Bone marrow (tissue), 2 donors: ENCODE measurements at regions not wholly inside any gene's neighbourhood (a gene's known extent, or its start where the extent isn't known, plus 50 kb on each side); places are given as distances from the start of the nearest gene placed in this dataset.
"Not testable (repeated sequence)": the region's sequence is repeated elsewhere in the genome, so short reads cannot be mapped to it uniquely, and the experiment has no call there.

ENCODE experiments used
- DNase-seq, 2 donors: peaks; one replicate each; lab custom pipeline; 2025; lab: John Stamatoyannopoulos, UW

DNA sequence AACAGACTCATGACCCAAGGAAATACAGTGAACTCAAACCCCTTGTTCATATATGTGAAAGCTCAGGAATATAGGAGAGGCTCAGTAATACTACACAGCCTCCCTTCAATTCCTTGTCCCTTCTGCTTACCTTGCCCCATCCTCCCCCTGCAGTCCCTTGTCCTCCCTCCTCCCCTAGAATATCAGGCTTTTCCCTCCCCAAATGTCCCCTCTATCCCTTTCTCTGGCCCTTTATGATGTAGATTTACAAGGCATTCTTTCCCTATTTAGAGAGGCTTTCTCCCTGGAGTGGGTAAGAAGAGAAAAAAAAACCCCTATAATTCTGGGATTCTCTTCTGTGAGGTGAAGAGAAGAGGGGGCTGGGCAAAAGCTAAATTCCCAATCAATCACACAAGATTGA lies 64.9 kb upstream of the KBTBD8 start:
- no peak for DNase-seq

DNA sequence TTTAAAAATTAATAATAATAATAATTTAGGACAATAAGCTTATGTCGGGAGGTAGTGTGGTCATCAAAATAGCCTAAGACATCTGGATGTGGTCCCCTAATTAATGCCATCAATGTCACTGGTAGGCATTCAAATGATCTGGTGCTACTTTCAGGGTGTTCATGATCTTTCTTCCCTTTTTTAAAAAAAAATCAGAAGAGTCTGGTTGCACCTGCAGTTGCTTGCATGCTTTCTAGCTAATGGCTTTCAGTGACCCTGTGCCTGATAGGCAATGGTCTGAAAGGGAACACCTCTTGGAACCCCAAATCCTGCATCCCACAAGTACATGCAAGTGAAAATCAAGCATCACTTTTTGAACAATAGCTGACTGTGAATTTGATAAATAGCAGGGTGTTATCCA lies 64.1 kb upstream of the KBTBD8 start:
- DNase-seq, result no peak

DNA sequence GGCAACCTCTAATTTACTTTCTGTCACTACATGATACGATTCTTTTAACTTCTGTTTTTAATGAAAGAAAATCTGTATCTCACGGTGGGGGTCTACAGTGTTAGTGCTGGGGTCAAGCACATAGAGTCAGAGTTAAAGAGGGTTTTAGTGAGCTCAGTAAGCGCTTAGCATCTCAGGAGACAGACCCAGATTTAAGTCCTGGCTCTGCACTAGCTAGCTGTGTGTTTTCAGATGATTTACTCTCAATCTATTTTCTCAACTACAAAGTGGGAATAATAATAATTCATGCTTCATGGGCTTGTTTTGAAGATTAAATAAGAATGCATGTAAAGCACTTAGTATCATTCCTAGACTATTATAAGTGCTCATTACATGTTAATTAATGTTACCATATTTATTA lies 63.4 kb upstream of the KBTBD8 start:
- DNase-seq, result no peak

DNA sequence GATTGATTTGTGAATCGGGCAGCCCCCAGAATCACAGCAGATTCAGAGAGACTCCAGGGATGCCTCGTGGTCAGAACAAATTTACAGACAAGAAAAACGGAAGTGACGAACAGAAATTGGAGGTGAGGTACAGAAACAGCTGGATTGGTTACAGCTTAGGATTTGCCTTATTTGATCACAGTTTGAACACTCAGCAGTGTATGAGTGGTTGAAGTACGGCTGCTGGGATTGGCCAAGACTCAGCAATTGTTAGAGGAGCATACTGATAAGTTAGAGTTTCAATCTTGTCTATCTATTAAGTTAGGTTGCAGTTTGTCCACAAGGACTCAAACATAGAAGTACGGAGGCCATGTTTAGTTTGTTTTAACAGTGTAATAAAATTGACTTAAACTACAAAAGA lies 61.1 kb upstream of the KBTBD8 start:
- not testable (repeated sequence) for DNase-seq

DNA sequence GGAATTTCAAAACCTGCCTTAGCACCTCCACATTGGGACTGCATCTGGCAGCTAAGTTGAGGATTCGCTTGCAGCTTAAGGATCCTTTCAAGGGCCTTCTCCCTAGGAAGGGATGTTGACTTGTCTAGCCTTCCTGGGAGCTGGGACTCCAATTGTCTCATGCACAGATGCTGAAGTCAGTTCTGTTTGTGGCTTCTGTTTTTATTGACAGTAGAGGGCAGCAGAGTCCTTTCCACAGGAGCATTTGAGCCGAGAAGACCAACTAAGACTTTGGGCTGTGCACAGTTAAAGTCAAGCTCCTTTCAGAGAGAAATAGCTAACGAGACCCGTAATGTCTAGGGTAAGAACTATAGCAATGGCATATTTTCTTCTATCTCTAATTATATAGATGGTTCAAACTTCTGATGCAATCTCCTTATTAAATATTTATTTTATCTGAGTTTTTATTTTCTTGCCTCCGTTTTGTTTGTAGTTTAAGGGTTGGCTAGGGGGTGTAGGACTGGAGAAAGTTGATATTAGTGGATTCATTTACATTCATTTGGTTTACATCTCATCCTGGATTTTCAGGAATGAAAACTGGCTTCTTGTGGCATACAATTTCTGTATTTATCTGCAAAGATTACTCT lies 59.7 kb upstream of the KBTBD8 start:
- peak in 1 of 2 donors; percentile 4 for DNase-seq

- no peak for DNase-seq
These were observed 50.1 kb upstream of the KBTBD8 start for GRCh38 chr3:66948041-66948440.
